Right lobe of liver (tissue), 6 donors: ENCODE measurements at regions not wholly inside any gene's neighbourhood (a gene's known extent, or its start where the extent isn't known, plus 50 kb on each side); places are given as distances from the start of the nearest gene placed in this dataset.

ENCODE experiments used
- ATAC-seq, 4 donors: fragments of 200-7000 bp; cut with Tn5 transposase; one replicate each; pipeline ENCODE4 v1.9.1; 2020; ENCODE audit warnings: mild to moderate bottlenecking in 4 of 4, moderate library complexity in 4 of 4
- DNase-seq, 3 donors: peaks; one replicate each; pipeline ENCODE4 v3.0.0-alpha.2; 2020
- H3K27ac ChIP-seq, 3 donors: fragments of 200-600 bp; one replicate each; pipeline ENCODE4 v1.8.0; 2022
- H3K27me3 ChIP-seq, 2 donors: fragments of 200-600 bp; one replicate each; pipeline ENCODE4 v1.8.0; 2022
- H3K36me3 ChIP-seq, 4 donors: fragments of 200-600 bp; sonication (generic) in 1 of 4; one replicate each; pipeline versions ENCODE4 v1.5.1 to v1.8.0; 2017 to 2022; ENCODE audit warnings: control low read depth in 1 of 4
- H3K4me1 ChIP-seq, 4 donors: fragments of 200-600 bp; sonication (generic) in 1 of 4; one replicate each; pipeline versions ENCODE4 v1.5.1 to v1.8.0; 2017 to 2022; ENCODE audit warnings: control low read depth in 1 of 4
- H3K4me3 ChIP-seq, 3 donors: fragments of 200-600 bp; one replicate each; pipeline ENCODE4 v1.8.0; 2022
- H3K9me3 ChIP-seq, 4 donors: fragments of 200-600 bp; sonication (generic) in 1 of 4; one replicate each; pipeline versions ENCODE4 v1.5.1 to v1.8.0; 2017 to 2022; ENCODE audit warnings: control low read depth in 1 of 4
- POLR2A ChIP-seq: fragments of 450-650 bp; IDR thresholded peaks from one replicate; pipeline ENCODE4 v1.6.1; 2017; ENCODE audit warnings: antibody characterized with exemption, mild to moderate bottlenecking
- WGBS: methylation state at CpG from one replicate; pipeline ENCODE4 v1.1.6; 2018; ENCODE audit warnings: low coverage, low lambda C conversion rate; ENCODE audit not compliant: insufficient coverage; ENCODE audit errors: missing lambda C conversion rate; 5-methylcytosine and 5-hydroxymethylcytosine counted together
- intact Hi-C, 2 donors: fragments of 100-400 bp; cut with DNase I; formaldehyde crosslinking; loops; one replicate each; pipeline versions ENCODE4 v1.11.2 to v1.14.1; 2022
- TF ChIP-seq, protein P1 (sequence below), 4 donors: fragments of 200-600 bp in 3 of 4; fragments of 450-650 bp in 1 of 4; IDR thresholded peaks; one replicate each; pipeline versions ENCODE4 v1.5.1 to v1.8.0; 2016 to 2022; ENCODE audit warnings: antibody characterized with exemption in 4 of 4, mild to moderate bottlenecking in 2 of 4
- donor health status: DM: no; HTN: yes; CAD: no.
- donor health status: DM: no; HTN: no; CAD: no.
- donor health status: DM: no; HTN: no; CAD: no.
- donor health status: DM: no; HTN: yes; CAD: no.
- donor health status: DM: no; HTN: yes; CAD: no.

DNA sequence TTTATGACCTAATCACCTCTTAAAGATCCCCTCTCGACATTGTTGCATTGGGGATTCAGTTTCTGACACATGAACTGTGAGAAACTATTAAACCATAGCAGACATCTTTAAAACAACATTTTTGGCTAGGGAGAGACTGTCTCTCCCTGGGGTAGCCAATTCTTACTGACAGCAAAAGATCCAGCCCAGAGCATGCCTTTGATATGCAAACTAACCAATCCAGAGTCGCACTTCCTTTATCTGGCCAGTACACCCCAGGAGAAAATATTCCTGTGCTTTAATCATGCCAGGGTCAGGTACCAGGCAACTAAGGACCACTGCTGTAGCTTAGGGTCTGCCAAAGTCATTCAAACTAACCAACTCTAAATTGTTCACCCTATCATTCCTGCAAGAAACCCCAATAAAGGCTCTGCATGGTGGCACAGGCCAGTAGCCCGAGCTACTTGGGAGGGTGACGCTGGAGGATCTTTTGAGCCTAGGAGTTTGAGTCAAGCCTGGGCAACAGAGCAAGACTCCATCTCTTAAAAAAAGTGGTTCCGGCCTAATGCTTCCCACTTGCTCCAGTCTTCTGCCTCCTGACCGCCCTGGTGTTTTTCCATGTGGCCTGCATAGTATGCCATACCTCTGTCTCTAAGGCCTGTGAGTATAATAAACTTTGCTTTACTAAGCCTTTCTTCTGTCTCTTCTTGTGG lies 62.3 kb upstream of the DAPK1 start:
- H3K9me3 ChIP-seq = no peaks in the 10 kb centered on the region
- intact Hi-C loops = no loop called here
- no peak for ATAC-seq
- no peak for TF ChIP-seq POLR2A
- TF ChIP-seq, protein P1, sequence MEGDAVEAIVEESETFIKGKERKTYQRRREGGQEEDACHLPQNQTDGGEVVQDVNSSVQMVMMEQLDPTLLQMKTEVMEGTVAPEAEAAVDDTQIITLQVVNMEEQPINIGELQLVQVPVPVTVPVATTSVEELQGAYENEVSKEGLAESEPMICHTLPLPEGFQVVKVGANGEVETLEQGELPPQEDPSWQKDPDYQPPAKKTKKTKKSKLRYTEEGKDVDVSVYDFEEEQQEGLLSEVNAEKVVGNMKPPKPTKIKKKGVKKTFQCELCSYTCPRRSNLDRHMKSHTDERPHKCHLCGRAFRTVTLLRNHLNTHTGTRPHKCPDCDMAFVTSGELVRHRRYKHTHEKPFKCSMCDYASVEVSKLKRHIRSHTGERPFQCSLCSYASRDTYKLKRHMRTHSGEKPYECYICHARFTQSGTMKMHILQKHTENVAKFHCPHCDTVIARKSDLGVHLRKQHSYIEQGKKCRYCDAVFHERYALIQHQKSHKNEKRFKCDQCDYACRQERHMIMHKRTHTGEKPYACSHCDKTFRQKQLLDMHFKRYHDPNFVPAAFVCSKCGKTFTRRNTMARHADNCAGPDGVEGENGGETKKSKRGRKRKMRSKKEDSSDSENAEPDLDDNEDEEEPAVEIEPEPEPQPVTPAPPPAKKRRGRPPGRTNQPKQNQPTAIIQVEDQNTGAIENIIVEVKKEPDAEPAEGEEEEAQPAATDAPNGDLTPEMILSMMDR (IDR thresholded peaks at IDR 0.05) = no peak
- H3K4me1 ChIP-seq = no peaks in the 10 kb centered on the region
- DNase-seq = no peak
- no peaks in the 10 kb centered on the region for H3K36me3 ChIP-seq
- no peaks in the 10 kb centered on the region for H3K27me3 ChIP-seq
- H3K27ac ChIP-seq = no peak overlapping the region
- no peak overlapping the region for H3K4me3 ChIP-seq
- 66% methylated on average over 5 of the region's 6 CpGs for WGBS

DNA sequence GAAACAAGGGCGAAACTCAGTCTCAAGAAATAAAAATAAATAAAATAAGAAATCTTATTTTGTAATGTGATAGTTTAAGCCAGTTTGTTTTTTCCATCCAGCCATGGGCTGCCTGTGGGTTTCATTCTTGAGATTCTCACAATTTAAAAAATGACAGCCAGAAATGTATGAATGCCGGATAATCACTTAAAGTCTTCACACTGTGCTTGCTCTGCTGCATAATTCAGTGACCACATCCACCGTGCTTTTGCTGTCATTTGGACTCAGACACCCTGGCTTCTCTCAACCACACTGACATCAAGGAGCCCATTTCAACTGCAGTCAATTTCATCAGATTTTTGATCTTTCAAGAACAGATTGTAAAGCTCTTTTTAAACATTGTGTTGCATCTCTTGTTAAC lies 61.0 kb upstream of the DAPK1 start:
- H3K27ac ChIP-seq = no peak overlapping the region
- 93% methylated on average over 2 of the region's 3 CpGs for WGBS
- no peaks in the 10 kb centered on the region for H3K36me3 ChIP-seq
- DNase-seq = no peak
- no peaks in the 10 kb centered on the region for H3K9me3 ChIP-seq
- TF ChIP-seq, protein P1 (IDR thresholded peaks at IDR 0.05) = no peak
- no peak for TF ChIP-seq POLR2A
- no peak for ATAC-seq
- intact Hi-C loops = no loop called here
- no peaks in the 10 kb centered on the region for H3K27me3 ChIP-seq
- H3K4me3 ChIP-seq = no peak overlapping the region
- no peaks in the 10 kb centered on the region for H3K4me1 ChIP-seq

DNA sequence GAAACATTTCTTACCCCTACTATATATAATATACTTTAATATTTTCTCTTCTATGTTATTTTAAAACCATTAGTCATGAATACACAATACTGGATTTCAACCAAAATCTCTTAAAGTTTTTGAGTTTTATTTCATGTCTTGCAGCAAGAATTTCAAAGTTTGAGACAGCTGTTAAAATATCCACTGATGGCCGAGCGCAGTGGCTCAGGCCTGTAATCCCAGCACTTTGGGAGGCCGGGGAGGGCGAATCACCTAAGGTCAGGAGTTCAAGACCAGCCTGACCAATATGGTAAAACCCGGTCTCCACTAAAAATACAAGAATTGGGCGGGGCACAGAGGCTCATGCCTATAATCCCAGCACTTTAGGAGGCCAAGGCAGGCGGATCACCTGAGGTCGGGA lies 59.7 kb upstream of the DAPK1 start:
- no peaks in the 10 kb centered on the region for H3K36me3 ChIP-seq
- no peak for ATAC-seq
- no peaks in the 10 kb centered on the region for H3K4me1 ChIP-seq
- DNase-seq = no peak
- intact Hi-C loops = no loop called here
- TF ChIP-seq, protein P1 (IDR thresholded peaks at IDR 0.05) = no peak
- TF ChIP-seq POLR2A = no peak
- no peaks in the 10 kb centered on the region for H3K27me3 ChIP-seq
- H3K4me3 ChIP-seq = no peak overlapping the region
- H3K27ac ChIP-seq = no peak overlapping the region
- H3K9me3 ChIP-seq = no peaks in the 10 kb centered on the region
- 92% methylated on average over 7 of the region's 8 CpGs for WGBS

DNA sequence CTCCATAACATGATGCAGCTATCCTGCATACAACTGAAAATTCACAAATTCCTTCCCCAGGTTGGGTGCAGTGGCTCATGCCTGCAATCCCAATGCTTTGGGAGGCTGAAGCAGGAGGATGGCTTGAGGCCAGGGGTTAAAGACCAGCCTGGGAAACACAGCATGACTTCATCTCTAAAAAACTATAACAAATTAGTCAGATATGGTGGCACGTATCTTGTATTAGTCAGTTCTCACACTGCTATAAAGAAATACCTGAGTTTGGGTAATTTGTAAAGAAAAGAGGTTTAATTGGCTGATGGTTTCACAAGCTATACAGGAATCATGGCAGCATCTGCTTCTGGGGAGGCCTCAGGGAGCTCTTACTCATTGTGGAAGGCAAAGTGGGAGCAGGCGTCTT lies 56.4 kb upstream of the DAPK1 start:
- no peaks in the 10 kb centered on the region for H3K36me3 ChIP-seq
- no peaks in the 10 kb centered on the region for H3K4me1 ChIP-seq
- TF ChIP-seq POLR2A = no peak
- TF ChIP-seq, protein P1 (IDR thresholded peaks at IDR 0.05) = no peak
- intact Hi-C loops = no loop called here
- H3K27ac ChIP-seq = no peak overlapping the region
- no peak for DNase-seq
- 93% methylated on average over 2 of the region's 2 CpGs for WGBS
- ATAC-seq = peak in 1 of 4 donors; percentile 66
- no peak overlapping the region for H3K4me3 ChIP-seq
- no peaks in the 10 kb centered on the region for H3K27me3 ChIP-seq
- no peaks in the 10 kb centered on the region for H3K9me3 ChIP-seq
